ENCODE measurements at regions not wholly inside any gene's neighbourhood (a gene's known extent, or its start where the extent isn't known, plus 50 kb on each side); places are given as distances from the start of the nearest gene placed in this dataset.
"Not testable (repeated sequence)": the region's sequence is repeated elsewhere in the genome, so short reads cannot be mapped to it uniquely, and the experiment has no call there.

GRCh38 chrX:40984962-40985361 lies 100.3 kb upstream of the USP9X start:
- no peak for TF ChIP-seq CTCF (IDR thresholded peaks at IDR 0.05; ENCODE audit: extremely low read depth, missing control alignments)
- no peak for DNase-seq (ENCODE audit: low spot score)

GRCh38 chrX:40987413-40987812 lies 97.8 kb upstream of the USP9X start:
- TF ChIP-seq CTCF (IDR thresholded peaks at IDR 0.05; ENCODE audit: extremely low read depth, missing control alignments): no peak
- DNase-seq (ENCODE audit: low spot score): no peak

- DNase-seq (ENCODE audit: low spot score): no peak
- TF ChIP-seq CTCF (IDR thresholded peaks at IDR 0.05; ENCODE audit: extremely low read depth, missing control alignments): no peak
Observed at GRCh38 chrX:40988100-40988499, 97.1 kb upstream of the USP9X start.

GRCh38 chrX:40993395-40993794 lies 91.8 kb upstream of the USP9X start:
- DNase-seq (ENCODE audit: low spot score): not testable (repeated sequence)

- DNase-seq (ENCODE audit: low spot score): peak; percentile 8
Observed at GRCh38 chrX:40996886-40997530, 88.2 kb upstream of the USP9X start.

GRCh38 chrX:40998123-40998522 lies 87.1 kb upstream of the USP9X start:
- no peak for TF ChIP-seq CTCF (IDR thresholded peaks at IDR 0.05; ENCODE audit: extremely low read depth, missing control alignments)

More at GRCh38 chrX:40996886-40997530, 88.2 kb upstream of the USP9X start:
- TF ChIP-seq CTCF (IDR thresholded peaks at IDR 0.05; ENCODE audit: extremely low read depth, missing control alignments): no peak

GRCh38 chrX:41001327-41001726 lies 83.9 kb upstream of the USP9X start:
- no peak for TF ChIP-seq CTCF (IDR thresholded peaks at IDR 0.05; ENCODE audit: extremely low read depth, missing control alignments)
- DNase-seq (ENCODE audit: low spot score): no peak

More at GRCh38 chrX:40998123-40998522, 87.1 kb upstream of the USP9X start:
- DNase-seq (ENCODE audit: low spot score): no peak

GRCh38 chrX:41002026-41002425 lies 83.2 kb upstream of the USP9X start:
- DNase-seq (ENCODE audit: low spot score): no peak
- TF ChIP-seq CTCF (IDR thresholded peaks at IDR 0.05; ENCODE audit: extremely low read depth, missing control alignments): no peak

Measured in GM20000 (cell line).